ENCODE measurements at regions not wholly inside any gene's neighbourhood (a gene's known extent, or its start where the extent isn't known, plus 50 kb on each side); places are given as distances from the start of the nearest gene placed in this dataset.

GRCh38 chr6:97437087-97437486 is 154.1 kb upstream of the MMS22L start:
- TF ChIP-seq, protein P1, sequence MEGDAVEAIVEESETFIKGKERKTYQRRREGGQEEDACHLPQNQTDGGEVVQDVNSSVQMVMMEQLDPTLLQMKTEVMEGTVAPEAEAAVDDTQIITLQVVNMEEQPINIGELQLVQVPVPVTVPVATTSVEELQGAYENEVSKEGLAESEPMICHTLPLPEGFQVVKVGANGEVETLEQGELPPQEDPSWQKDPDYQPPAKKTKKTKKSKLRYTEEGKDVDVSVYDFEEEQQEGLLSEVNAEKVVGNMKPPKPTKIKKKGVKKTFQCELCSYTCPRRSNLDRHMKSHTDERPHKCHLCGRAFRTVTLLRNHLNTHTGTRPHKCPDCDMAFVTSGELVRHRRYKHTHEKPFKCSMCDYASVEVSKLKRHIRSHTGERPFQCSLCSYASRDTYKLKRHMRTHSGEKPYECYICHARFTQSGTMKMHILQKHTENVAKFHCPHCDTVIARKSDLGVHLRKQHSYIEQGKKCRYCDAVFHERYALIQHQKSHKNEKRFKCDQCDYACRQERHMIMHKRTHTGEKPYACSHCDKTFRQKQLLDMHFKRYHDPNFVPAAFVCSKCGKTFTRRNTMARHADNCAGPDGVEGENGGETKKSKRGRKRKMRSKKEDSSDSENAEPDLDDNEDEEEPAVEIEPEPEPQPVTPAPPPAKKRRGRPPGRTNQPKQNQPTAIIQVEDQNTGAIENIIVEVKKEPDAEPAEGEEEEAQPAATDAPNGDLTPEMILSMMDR (IDR thresholded peaks at IDR 0.05; ENCODE audit: insufficient read depth, low read length, poor library complexity, severe bottlenecking): peak; percentile 76
- TF ChIP-seq EZH2phosphoT487 (conservative IDR thresholded peaks at IDR 0.05; ENCODE audit: low read length): no peak
